ENCODE measurements at regions not wholly inside any gene's neighbourhood (a gene's known extent, or its start where the extent isn't known, plus 50 kb on each side); places are given as distances from the start of the nearest gene placed in this dataset.

DNA sequence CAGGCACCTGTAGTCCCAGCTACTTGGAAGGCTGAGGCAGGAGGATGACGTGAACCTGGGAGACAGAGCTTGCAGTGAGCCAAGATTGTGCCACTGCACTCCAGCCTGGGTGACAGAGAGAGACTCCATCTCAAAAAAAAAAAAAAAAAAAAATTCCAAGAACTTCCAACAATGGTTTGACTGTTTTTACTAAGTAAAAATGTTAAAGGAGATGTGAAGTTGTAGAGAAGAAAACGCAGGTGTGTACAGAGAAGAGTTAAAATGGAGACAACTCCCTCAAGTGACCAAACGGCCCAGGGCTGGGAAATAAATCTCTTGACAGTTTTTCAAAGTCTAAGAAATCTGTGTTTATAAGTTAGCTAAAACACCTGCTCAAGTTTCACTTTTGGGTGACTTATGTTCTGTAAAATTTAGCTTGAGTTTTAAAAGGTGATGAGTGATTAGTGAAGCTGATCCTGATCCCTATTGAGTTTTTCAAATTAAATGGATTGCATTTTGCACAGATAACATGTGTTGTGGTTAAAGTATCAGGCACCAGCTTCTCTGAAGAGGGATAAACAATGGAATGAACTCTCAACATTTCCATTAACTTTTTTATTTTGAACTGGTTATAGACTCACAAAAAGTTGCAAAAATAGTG is 255.2 kb upstream of the CD180 start:
- TF ChIP-seq, protein P1, sequence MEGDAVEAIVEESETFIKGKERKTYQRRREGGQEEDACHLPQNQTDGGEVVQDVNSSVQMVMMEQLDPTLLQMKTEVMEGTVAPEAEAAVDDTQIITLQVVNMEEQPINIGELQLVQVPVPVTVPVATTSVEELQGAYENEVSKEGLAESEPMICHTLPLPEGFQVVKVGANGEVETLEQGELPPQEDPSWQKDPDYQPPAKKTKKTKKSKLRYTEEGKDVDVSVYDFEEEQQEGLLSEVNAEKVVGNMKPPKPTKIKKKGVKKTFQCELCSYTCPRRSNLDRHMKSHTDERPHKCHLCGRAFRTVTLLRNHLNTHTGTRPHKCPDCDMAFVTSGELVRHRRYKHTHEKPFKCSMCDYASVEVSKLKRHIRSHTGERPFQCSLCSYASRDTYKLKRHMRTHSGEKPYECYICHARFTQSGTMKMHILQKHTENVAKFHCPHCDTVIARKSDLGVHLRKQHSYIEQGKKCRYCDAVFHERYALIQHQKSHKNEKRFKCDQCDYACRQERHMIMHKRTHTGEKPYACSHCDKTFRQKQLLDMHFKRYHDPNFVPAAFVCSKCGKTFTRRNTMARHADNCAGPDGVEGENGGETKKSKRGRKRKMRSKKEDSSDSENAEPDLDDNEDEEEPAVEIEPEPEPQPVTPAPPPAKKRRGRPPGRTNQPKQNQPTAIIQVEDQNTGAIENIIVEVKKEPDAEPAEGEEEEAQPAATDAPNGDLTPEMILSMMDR (IDR thresholded peaks at IDR 0.05) = no peak
- no peak overlapping the region for H3K4me3 ChIP-seq
- no peaks in the 10 kb centered on the region for H3K9me3 ChIP-seq
- H3K4me1 ChIP-seq = no peaks in the 10 kb centered on the region
- no peak overlapping the region for H3K27ac ChIP-seq
- H3K36me3 ChIP-seq = no peaks in the 10 kb centered on the region
- intact Hi-C loops (cut with DNase I; ENCODE audit: low total_unique reads) = no loop called here
- H3K27me3 ChIP-seq = no peaks in the 10 kb centered on the region
- DNase-seq = no peak

GRCh38 chr5:67447732-67448131 is 251.1 kb upstream of the CD180 start:
- no peak for DNase-seq
- H3K9me3 ChIP-seq = peaks cover 0 to 2% (median 0%) of the 10 kb centered on the region in 3 donors
- TF ChIP-seq, protein P1 (IDR thresholded peaks at IDR 0.05) = no peak
- no peak overlapping the region for H3K4me3 ChIP-seq
- H3K36me3 ChIP-seq = no peaks in the 10 kb centered on the region
- intact Hi-C loops (cut with DNase I; ENCODE audit: low total_unique reads) = no loop called here
- no peaks in the 10 kb centered on the region for H3K4me1 ChIP-seq
- no peak overlapping the region for H3K27ac ChIP-seq
- no peaks in the 10 kb centered on the region for H3K27me3 ChIP-seq

DNA sequence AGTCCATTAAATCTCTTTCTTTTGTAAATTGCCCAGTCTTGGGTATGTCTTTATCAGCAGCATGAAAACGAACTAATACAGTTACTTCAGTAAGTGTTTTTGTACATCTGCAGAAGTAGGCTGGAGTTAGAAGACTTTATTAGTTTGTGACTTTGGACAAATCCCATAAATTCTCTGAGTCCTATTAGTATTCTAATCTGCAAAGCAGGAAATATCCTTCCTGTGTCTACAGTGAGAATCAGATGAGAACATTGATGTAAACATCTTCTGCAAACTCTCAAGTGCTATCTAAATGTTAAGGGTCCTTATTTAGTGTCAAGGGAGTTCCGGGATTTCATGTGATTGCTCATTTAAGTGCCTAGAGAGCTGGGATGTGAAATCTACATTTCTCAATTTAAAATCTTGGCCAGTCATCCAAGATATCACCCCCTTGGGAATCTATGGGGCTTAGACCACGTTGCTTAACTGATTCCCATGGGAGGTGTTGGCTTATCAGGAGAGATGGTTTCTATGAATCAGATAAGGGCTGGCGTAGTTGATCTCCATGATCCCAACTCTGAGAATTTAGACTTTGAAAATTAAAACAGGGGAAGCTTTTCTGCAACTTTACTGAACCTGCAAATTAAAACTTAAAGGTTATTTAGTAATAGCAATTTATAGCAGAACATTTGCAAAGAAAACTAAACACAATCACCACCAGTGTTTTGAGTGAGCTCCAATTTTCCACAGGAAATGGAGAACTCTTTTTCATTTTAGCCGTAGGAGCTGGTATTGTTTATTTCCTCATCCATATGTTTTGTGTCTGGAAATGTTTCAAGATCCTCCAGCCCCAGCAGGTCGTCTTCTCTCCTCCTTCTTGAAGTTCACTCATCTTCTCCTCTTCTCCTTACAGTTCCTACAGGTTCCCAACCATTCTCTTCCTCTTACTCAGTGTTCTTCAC is 241.6 kb upstream of the CD180 start:
- TF ChIP-seq, protein P1 (IDR thresholded peaks at IDR 0.05) = no peak
- no peak overlapping the region for H3K4me3 ChIP-seq
- no peak for DNase-seq
- H3K36me3 ChIP-seq = no peaks in the 10 kb centered on the region
- H3K27ac ChIP-seq = no peak overlapping the region
- intact Hi-C loops (cut with DNase I; ENCODE audit: low total_unique reads) = no loop called here
- no peaks in the 10 kb centered on the region for H3K4me1 ChIP-seq
- H3K9me3 ChIP-seq = no peaks in the 10 kb centered on the region
- H3K27me3 ChIP-seq = no peaks in the 10 kb centered on the region

DNA sequence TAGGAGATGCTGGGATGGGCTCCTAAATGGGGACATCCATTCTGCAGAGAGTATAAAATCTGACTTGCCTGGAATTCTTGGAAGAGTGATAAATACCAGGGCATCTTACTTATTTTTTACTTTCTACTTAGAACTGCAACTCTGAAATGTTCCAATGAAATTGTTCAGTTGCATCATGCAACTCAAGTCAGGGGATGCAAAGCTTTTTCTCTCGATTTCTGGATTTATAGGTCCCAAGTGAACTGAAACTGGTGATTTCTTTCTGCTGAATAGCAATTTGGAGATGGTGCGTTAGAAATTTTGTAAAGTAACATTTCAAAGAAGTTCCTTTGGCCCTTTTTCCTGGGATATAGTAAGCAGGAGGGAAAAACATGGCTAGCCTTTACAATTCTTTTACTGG is 238.4 kb upstream of the CD180 start:
- intact Hi-C loops (cut with DNase I; ENCODE audit: low total_unique reads) = no loop called here
- no peaks in the 10 kb centered on the region for H3K9me3 ChIP-seq
- H3K36me3 ChIP-seq = no peaks in the 10 kb centered on the region
- H3K27ac ChIP-seq = no peak overlapping the region
- H3K27me3 ChIP-seq = no peaks in the 10 kb centered on the region
- no peak overlapping the region for H3K4me3 ChIP-seq
- TF ChIP-seq, protein P1 (IDR thresholded peaks at IDR 0.05) = no peak
- DNase-seq = no peak
- no peaks in the 10 kb centered on the region for H3K4me1 ChIP-seq

- H3K27me3 ChIP-seq = no peaks in the 10 kb centered on the region
These were observed 237.9 kb upstream of the CD180 start for GRCh38 chr5:67434466-67434865.

More at GRCh38 chr5:67434466-67434865, 237.9 kb upstream of the CD180 start:
- no peaks in the 10 kb centered on the region for H3K9me3 ChIP-seq
- H3K4me1 ChIP-seq = no peaks in the 10 kb centered on the region
- TF ChIP-seq, protein P1 (IDR thresholded peaks at IDR 0.05) = no peak
- no peaks in the 10 kb centered on the region for H3K36me3 ChIP-seq
- intact Hi-C loops (cut with DNase I; ENCODE audit: low total_unique reads) = no loop called here
- no peak overlapping the region for H3K4me3 ChIP-seq
- no peak overlapping the region for H3K27ac ChIP-seq
- DNase-seq = no peak

Measured in tibial artery (tissue), 4 donors.